GM13977 (cell line): ENCODE measurements at regions not wholly inside any gene's neighbourhood (a gene's known extent, or its start where the extent isn't known, plus 50 kb on each side); places are given as distances from the start of the nearest gene placed in this dataset.

Source experiments
- DNase-seq: peaks from one replicate; pipeline ENCODE4 v3.0.0; 2012; ENCODE audit warnings: low spot score
- in situ Hi-C: fragments of 300-500 bp; cut with MboI; formaldehyde crosslinking; loops from one replicate; pipeline ENCODE4 v1.12.0; 2022; ENCODE audit warnings: low sequenced_read_pairs, low pct_unique_long_range_greater_than_20kb, mixed read lengths, inconsistent platforms; ENCODE audit not compliant: unreplicated experiment
- TF ChIP-seq, protein P1 (sequence below): IDR thresholded peaks from 2 replicates; pipeline ENCODE4 v1.5.1; 2012; ENCODE audit warnings: mild to moderate bottlenecking, control low read depth; ENCODE audit not compliant: insufficient read depth; ENCODE audit errors: extremely low read depth, missing control alignments

DNA sequence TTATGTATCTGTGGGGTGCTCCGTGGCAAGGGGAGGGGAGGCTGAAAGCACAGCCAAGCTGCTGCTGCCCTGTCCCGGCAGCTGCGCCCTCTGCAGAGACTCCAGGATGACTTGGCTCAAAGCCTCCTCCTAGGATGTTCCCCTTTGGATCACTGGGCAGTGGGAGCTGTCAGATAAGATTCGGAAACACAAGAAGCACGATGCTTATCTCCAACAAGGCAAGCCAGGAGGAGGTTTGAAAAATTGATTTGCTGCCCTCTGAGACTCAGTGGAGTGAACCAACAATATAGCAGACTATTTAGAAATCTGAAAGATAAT is 776.4 kb downstream of the C6orf118 start:
- DNase-seq: no peak
- in situ Hi-C loops: no loop called here
- TF ChIP-seq, protein P1, sequence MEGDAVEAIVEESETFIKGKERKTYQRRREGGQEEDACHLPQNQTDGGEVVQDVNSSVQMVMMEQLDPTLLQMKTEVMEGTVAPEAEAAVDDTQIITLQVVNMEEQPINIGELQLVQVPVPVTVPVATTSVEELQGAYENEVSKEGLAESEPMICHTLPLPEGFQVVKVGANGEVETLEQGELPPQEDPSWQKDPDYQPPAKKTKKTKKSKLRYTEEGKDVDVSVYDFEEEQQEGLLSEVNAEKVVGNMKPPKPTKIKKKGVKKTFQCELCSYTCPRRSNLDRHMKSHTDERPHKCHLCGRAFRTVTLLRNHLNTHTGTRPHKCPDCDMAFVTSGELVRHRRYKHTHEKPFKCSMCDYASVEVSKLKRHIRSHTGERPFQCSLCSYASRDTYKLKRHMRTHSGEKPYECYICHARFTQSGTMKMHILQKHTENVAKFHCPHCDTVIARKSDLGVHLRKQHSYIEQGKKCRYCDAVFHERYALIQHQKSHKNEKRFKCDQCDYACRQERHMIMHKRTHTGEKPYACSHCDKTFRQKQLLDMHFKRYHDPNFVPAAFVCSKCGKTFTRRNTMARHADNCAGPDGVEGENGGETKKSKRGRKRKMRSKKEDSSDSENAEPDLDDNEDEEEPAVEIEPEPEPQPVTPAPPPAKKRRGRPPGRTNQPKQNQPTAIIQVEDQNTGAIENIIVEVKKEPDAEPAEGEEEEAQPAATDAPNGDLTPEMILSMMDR: no peak

DNA sequence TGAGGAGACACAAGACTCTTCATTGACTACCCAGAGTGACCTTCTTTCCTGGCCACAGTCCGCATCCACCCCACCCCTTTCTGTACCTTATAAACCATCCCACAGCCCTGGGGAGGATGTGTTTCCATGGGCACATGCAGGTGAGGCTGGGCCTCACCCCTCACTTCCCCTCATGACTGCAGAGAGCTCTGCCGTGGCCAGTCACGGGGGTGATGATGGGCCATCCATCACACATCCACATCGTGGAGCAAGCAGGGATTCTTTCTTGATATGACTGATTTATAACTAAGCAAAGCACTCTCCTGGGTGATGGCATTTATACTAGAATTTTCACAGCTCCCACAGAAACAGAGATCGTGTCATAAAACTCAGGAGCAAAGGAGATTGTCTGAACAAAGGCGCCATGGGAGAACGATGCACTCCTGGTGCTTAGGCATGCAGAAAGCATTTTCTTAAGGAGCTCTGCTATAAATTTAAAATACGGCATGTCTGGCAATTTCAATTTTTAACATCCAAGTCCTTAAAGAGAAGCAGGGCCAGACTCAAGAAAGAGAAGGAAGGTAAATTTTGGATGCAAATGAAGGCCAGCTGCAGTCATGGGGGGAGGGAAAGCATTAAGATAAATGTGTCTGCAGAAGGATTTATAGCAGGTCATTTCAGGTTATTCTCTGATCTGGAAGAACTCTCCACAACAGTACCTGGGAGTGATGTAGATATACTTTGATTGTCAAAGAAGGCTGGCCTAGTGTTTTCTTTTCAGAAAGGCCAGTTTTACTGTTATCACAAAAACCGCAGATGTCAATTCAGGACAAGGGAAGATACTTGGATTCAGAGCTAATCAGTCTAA is 777.0 kb downstream of the C6orf118 start:
- DNase-seq: no peak
- TF ChIP-seq, protein P1: no peak
- in situ Hi-C loops: no loop called here

DNA sequence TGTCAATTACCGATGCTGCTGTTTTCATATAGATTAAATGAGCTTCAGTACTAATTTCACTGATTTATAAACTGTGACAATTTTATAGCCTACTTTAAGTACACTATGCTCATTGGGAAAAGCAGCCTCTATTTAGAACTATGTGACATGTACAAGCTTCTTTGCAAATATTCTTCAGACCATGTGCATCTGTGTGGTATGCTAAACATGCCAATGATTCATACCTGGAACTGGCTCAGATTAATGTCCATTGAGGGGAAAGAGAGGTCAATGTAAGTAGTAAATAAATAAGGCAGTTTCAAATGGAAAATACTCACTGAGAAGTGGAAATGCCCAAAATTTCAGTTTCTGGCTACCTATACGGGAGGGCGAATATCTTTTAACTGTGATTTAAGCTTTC is 777.7 kb downstream of the C6orf118 start:
- no peak for DNase-seq
- TF ChIP-seq, protein P1: no peak
- in situ Hi-C loops: no loop called here

DNA sequence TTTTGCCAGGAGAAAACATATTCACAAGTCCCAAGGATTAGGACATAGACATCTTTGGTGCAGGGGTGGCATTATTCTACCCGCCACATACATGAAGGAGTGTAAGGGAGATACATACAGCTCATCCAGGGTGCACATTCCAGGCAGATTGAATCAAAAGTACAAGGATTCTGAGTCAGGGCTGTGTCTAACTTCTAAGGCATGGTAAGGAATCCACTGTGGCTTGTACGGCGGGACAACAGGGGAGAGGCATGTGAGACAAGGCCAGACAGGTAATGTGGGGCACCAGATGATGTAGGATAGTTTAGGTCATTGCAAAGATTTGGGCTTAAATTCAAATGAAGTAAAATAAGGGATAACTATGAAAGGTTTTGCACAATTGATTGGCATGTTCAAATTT is 780.9 kb downstream of the C6orf118 start:
- in situ Hi-C loops: no loop called here
- no peak for DNase-seq
- TF ChIP-seq, protein P1: no peak

- in situ Hi-C loops: no loop called here
- TF ChIP-seq, protein P1: no peak
- DNase-seq: no peak
These were observed 786.2 kb downstream of the C6orf118 start for GRCh38 chr6:164523087-164523654.

GRCh38 chr6:164520916-164521315 is 788.5 kb downstream of the C6orf118 start:
- no peak for DNase-seq

More at GRCh38 chr6:164520916-164521315, 788.5 kb downstream of the C6orf118 start:
- TF ChIP-seq, protein P1: no peak
- in situ Hi-C loops: no loop called here
